Astrocyte of the hippocampus (primary cell): ENCODE measurements at regions not wholly inside any gene's neighbourhood (a gene's known extent, or its start where the extent isn't known, plus 50 kb on each side); places are given as distances from the start of the nearest gene placed in this dataset.
"Not testable (repeated sequence)": the region's sequence is repeated elsewhere in the genome, so short reads cannot be mapped to it uniquely, and the experiment has no call there.

Experiments
- DNase-seq: peaks from one replicate; pipeline ENCODE4 v3.0.0; 2011; ENCODE audit warnings: low read depth, low spot score

DNA sequence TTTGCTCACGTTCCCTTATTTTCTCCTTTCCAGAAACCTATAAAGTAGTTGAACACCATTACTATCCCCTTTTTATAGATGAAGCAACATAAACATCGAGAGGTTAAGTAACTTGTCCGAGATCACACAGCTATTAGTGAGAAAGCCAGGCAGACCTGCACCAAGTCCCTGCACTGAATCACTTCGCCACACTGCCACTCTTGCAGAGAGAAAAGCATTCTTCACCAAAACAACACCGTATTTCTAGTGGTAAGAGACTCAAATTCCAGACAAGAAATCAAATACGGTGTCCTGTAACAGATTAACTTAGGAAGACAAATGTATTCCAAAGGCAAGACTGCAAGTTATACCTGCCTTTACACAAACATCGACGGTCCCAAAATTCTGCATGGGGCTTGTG, 82.0 kb upstream of the DMRT1 start:
- DNase-seq, result no peak

DNA sequence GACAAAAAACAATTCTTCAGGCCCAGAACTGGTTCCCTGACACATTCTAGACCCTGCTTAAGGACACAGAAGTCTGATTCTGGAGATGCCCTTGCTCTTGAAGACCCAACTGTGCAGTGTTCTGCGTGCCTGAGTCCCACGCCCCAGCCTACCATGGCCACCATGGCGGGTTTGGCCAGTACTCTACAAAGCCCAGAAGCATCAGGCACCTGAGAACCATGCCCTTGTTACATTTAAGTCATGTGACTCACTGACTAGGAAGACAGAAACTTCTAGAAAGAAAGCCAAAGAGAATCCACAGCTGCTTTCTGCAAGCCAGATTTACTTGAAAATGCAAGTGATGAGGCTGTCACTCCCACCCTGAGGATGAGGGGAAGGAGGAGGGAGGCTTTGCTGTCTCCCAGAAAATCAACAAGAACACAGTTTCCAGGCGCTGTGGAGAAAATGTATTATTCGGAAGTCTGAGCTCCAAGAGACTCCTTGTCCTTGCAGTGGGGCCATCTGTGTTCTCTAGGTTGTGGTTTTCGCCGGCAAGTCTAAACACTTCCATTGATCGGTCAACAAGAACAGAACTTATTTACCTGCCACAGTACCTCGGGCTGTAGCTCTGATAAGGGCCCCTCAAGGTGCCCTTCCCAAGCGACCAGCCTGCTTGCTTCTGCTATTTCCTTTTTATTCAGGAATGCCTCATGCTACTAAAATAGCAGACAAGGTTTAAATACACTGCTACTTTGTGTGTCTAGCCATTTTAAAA, 81.3 kb upstream of the DMRT1 start:
- no peak for DNase-seq

- peak; percentile 29 for DNase-seq
Measured at GRCh38 chr9:761176-761792, 80.2 kb upstream of the DMRT1 start.

DNA sequence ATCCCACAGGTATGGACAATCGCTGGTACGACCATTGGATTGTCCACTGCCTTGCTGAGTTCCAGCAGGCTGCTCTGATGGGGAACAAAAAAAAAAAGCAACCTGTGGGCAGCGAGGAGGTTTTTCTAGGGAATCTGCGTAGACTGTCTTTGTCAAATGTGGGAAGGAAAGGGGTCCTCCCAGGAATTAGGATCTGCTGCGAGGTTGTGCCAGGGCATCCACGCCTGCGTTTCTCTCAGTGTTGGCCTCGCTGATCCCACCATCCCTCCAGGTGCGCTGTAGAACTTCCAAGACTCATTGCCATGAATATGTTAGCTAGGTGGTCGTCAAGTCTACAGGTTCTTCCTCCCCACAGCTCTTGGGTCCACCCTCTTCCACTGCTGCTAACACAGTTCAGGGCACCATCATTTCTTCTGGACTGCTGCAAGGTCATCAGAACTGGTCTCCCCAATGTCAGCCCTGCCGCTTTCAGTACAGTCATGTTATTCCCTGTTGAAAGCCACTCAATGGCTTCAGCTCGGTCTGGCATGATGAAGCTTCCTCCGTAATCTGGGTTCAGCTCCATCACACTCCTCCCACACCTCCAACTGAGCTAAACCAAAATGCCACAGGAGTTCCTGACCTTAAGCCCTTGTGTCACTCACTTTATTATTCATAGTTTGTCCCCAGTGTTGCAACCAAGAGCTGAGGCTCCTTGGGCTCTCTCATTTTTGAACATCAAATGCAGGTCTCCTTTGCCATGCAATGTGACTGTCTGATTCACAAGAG, 79.5 kb upstream of the DMRT1 start:
- DNase-seq, result no peak

DNA sequence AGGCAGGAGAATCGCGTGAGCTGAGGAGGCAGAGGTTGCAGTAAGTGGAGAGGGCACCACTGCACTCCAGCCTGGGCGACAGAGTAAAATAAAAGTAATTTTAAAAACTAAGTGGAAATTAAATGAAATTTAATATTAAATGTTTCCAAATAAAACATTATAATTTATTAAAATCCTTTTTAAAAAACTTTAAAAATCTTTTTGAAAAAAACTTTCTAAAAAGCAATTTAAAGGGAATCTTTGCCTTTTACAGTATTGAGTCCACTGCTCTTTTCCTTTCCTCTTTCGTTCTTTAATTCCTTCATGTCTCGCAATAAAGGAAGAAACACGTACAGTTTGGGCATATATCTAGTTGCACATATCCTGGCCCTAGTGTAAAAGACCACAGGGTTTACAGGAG, 77.8 kb upstream of the DMRT1 start:
- no peak for DNase-seq

- peak; percentile 50 for DNase-seq
Measured at GRCh38 chr9:764105-764524, 77.4 kb upstream of the DMRT1 start.

DNA sequence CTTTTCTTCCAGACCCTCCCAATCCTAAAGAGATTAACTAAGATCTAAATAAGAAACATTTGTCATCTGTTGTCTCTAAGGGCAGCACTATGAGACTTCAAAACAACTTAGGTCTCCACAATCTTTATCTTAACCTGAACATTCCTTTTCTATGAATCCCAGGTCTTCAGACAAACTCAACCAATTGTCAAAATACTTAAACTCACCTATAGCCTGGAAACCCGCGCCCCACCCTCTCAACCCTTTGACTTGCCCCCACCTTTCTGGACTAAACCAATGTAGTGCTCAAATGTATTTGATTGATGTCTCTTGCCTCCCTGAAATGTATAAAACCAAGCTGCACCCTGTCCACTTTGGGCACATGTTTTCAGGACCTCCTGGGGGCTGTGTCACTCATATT, 76.5 kb upstream of the DMRT1 start:
- no peak for DNase-seq

GRCh38 chr9:767061-767561, 74.4 kb upstream of the DMRT1 start:
- not testable (repeated sequence) for DNase-seq

DNA sequence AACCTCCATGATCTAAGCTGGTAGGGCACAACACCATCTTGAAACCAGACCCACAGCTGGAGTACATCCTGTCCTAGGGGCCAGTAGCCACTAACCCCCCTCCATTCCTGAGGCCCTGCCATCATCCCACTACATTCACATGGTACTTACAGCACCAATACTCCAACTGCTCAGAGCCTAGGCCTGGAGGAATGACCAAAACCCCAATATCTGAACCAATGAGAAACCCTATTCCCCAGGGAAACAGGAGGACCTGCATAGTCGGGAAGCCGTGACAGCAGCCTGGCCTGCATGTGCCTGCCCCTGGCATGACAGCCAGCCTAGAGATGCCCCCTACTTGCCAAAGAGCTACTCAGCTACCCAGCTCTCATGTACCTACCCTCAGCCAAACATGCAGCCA, 65.4 kb upstream of the DMRT1 start:
- no peak for DNase-seq

DNA sequence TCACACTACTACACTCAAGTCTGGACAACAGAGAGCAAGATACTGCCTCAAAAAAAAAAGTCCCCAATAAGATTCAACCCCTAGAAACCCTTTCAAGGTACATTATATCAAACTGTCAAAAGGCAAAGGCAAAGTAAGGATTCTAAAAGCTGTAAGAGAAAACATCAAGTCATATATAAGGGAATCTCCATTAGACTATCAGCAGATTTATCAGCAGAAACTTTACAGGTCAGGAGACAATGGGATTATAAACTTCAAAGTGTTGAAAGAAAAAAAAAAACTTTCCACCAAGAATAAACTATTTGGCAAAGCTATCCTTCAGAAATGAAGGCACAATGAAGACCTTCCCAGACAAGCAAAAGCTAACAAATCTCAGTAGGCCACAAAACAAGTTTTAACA, 63.5 kb upstream of the DMRT1 start:
- DNase-seq, result no peak

- no peak for DNase-seq
Measured at GRCh38 chr9:784202-784601, 57.3 kb upstream of the DMRT1 start.

- DNase-seq, result no peak
Measured at GRCh38 chr9:784916-785315, 56.6 kb upstream of the DMRT1 start.

- no peak for DNase-seq
Measured at GRCh38 chr9:785997-786396, 55.5 kb upstream of the DMRT1 start.

- no peak for DNase-seq
Measured at GRCh38 chr9:786405-786804, 55.1 kb upstream of the DMRT1 start.

DNA sequence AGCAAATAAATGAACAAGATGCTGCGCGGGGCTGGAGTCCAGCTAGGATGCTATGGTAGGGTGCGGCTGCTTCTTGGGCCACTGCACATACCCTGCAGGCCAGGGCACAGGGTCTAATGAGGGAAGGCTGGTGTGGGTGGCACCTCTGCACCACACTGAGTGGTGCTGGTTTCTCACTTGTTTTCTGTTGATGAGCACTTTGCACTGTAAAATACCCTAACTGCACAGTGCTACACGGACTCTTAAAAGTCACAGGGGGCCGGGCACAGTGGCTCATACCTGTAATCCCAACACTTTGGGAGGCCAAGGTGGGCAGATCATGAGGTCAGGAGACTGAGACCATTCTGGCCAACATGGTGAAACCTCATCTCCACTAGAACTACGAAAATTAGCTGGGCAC, 52.7 kb upstream of the DMRT1 start:
- DNase-seq, result no peak
